Smooth muscle cell (in vitro differentiated cells): ENCODE measurements at regions not wholly inside any gene's neighbourhood (a gene's known extent, or its start where the extent isn't known, plus 50 kb on each side); places are given as distances from the start of the nearest gene placed in this dataset. TPM values are rescaled to one million over a fixed set of nuclear protein-coding genes. Genes with fewer than 3 reads are reported as not detected.

Source experiments
- DNase-seq: peaks from one replicate; lab custom pipeline; 2025; ENCODE audit not compliant: unreplicated experiment; lab: John Stamatoyannopoulos, UW
- H2AFZ ChIP-seq: fragments of 200-600 bp; sonication (generic); 2 replicates; pipeline ENCODE4 v1.6.0; 2016; ENCODE audit warnings: antibody characterized with exemption, low read depth, mild to moderate bottlenecking
- H3F3A ChIP-seq: fragments of 200-600 bp; sonication (generic); 2 replicates; pipeline ENCODE4 v1.6.0; 2017; ENCODE audit warnings: antibody characterized with exemption, low read depth
- H3K27ac ChIP-seq: fragments of 200-600 bp; sonication (generic); 2 replicates; pipeline ENCODE4 v1.5.1; 2016; ENCODE audit warnings: low read depth, mild to moderate bottlenecking
- H3K27me3 ChIP-seq: fragments of 200-600 bp; sonication (generic); 2 replicates; pipeline ENCODE4 v1.6.1; 2016; ENCODE audit warnings: low read depth, mild to moderate bottlenecking
- H3K36me3 ChIP-seq: fragments of 200-600 bp; sonication (generic); 2 replicates; pipeline ENCODE4 v1.5.1; 2016; ENCODE audit warnings: low read depth
- H3K4me1 ChIP-seq: fragments of 200-600 bp; sonication (generic); 2 replicates; pipeline ENCODE4 v1.5.1; 2016; ENCODE audit warnings: low read depth
- H3K4me2 ChIP-seq: fragments of 200-600 bp; sonication (generic); 2 replicates; pipeline ENCODE4 v1.6.0; 2016; ENCODE audit warnings: mild to moderate bottlenecking
- H3K4me3 ChIP-seq: fragments of 200-600 bp; sonication (generic); 2 replicates; pipeline ENCODE4 v1.5.1; 2016; ENCODE audit warnings: mild to moderate bottlenecking
- H3K79me2 ChIP-seq: fragments of 200-600 bp; sonication (generic); 2 replicates; pipeline ENCODE4 v1.6.0; 2016; ENCODE audit warnings: low read depth, mild to moderate bottlenecking
- H3K9ac ChIP-seq: fragments of 200-600 bp; sonication (generic); 2 replicates; pipeline ENCODE4 v1.6.0; 2016; ENCODE audit warnings: low read depth
- H3K9me3 ChIP-seq: fragments of 200-600 bp; sonication (generic); replicated peaks from 2 replicates; pipeline ENCODE4 v1.5.1; 2016; ENCODE audit warnings: low read depth
- H4K20me1 ChIP-seq: fragments of 200-600 bp; sonication (generic); 2 replicates; pipeline ENCODE4 v1.6.0; 2016; ENCODE audit warnings: low read depth
- WGBS: methylation state at CpG from one replicate; pipeline ENCODE4 v1.1.7; 2016; ENCODE audit warnings: low lambda C conversion rate; 5-methylcytosine and 5-hydroxymethylcytosine counted together
- microRNA-seq: library from miRNA; unstranded; fragments of <30 nt; microRNA quantifications from one replicate; pipeline ENCODE4, GENCODE V29; 2016; ENCODE audit warnings: borderline number of aligned reads
- small RNA-seq: library from RNA; depleted of rRNA; stranded (forward); fragments of <200 nt; gene quantifications from one replicate; pipeline ENCODE3, GENCODE V24; 2014
- TF ChIP-seq, protein P1 (sequence below): fragments of 200-600 bp; sonication (generic); IDR thresholded peaks from 2 replicates; pipeline ENCODE4 v1.5.1; 2017; ENCODE audit warnings: borderline replicate concordance, mild to moderate bottlenecking, antibody characterized with exemption; ENCODE audit not compliant: insufficient read depth, poor library complexity, severe bottlenecking

DNA sequence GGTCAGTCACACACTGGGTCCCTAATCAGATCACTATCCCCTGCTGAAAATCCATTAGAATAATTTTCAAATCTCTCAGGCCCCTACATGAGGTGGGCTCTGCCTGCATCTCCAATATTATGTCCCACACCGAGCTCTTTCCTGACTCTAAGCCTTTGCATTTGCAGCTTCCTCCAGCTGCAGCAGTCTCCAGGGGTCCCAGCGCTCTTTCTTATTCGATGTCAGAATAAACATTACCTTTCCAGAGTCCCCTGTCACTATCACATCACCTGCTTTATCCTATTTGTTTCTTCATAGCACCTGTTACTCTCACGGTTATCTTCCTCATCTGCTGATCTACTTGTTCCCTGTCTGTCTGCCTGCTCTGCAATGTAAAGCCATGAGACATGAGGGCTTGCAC, 57.3 kb upstream of the MON1B start:
- Histone ChIP-seq H3K27ac (no peak overlapping the region), H3K9me3 (no peaks in the 10 kb centered on the region), H3F3A (no peaks in the 10 kb centered on the region), H3K27me3 (no peaks in the 10 kb centered on the region), H4K20me1 (no peaks in the 10 kb centered on the region), H3K79me2 (no peaks in the 10 kb centered on the region), H3K9ac (no peak overlapping the region), H3K36me3 (no peaks in the 10 kb centered on the region), H3K4me2 (no peak overlapping the region), H3K4me1 (no peaks in the 10 kb centered on the region), H3K4me3 (no peak overlapping the region), H2AFZ (no peak overlapping the region)
- DNase-seq, result no peak
- TF ChIP-seq, protein P1, sequence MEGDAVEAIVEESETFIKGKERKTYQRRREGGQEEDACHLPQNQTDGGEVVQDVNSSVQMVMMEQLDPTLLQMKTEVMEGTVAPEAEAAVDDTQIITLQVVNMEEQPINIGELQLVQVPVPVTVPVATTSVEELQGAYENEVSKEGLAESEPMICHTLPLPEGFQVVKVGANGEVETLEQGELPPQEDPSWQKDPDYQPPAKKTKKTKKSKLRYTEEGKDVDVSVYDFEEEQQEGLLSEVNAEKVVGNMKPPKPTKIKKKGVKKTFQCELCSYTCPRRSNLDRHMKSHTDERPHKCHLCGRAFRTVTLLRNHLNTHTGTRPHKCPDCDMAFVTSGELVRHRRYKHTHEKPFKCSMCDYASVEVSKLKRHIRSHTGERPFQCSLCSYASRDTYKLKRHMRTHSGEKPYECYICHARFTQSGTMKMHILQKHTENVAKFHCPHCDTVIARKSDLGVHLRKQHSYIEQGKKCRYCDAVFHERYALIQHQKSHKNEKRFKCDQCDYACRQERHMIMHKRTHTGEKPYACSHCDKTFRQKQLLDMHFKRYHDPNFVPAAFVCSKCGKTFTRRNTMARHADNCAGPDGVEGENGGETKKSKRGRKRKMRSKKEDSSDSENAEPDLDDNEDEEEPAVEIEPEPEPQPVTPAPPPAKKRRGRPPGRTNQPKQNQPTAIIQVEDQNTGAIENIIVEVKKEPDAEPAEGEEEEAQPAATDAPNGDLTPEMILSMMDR, result no peak
- WGBS, result 70% methylated on average over 4 of the region's 4 CpGs

DNA sequence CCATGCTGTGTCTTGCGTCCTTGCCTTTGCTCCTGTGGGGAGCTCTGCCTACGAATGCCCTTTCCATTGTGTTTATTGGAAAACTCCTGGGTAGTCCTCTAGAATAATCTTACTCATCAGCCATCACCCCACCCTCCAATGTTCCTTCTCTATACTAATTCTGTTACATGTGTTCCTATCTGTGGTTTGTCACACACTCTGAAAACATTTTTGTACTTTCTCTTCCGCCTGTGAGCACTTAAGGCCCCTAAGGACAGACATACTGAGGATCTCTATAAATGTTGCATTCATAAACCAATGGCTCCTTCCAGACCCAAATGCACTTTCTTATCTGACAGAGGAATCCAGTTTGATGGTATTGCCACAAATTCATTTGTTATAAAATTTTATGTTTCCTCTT, 53.9 kb upstream of the MON1B start:
- H3K9me3 ChIP-seq, result no peaks in the 10 kb centered on the region
- no peaks in the 10 kb centered on the region for H3K4me1 ChIP-seq
- H3K4me2 ChIP-seq, result no peak overlapping the region
- TF ChIP-seq, protein P1, result no peak
- no peaks in the 10 kb centered on the region for H3K36me3 ChIP-seq
- H3K79me2 ChIP-seq, result no peaks in the 10 kb centered on the region
- no peaks in the 10 kb centered on the region for H3F3A ChIP-seq
- 63% methylated on average over 3 of the region's 3 CpGs for WGBS
- no peak overlapping the region for H2AFZ ChIP-seq
- H3K4me3 ChIP-seq, result no peak overlapping the region
- DNase-seq, result no peak
- H3K27ac ChIP-seq, result no peak overlapping the region
- H3K9ac ChIP-seq, result no peak overlapping the region
- H4K20me1 ChIP-seq, result no peaks in the 10 kb centered on the region
- no peaks in the 10 kb centered on the region for H3K27me3 ChIP-seq

Small RNA genes lying in the stretch of these regions (microRNA-seq; reads per million reads assigned to microRNA genes)
- gene MIR4719, result not detected

Small RNA genes lying in the stretch of these regions (small RNA-seq; reads per million reads assigned to genes)
- not detected for gene MIR4719
